Lower leg skin (tissue), 4 donors: ENCODE measurements at regions not wholly inside any gene's neighbourhood (a gene's known extent, or its start where the extent isn't known, plus 50 kb on each side); places are given as distances from the start of the nearest gene placed in this dataset.

ENCODE experiments used
- DNase-seq, 2 donors: peaks; one replicate each; pipeline ENCODE4 v3.0.0-alpha.2; 2019; ENCODE audit warnings: low spot score in 2 of 2
- H3K4me3 ChIP-seq: fragments of 200-600 bp; sonication (generic); 2 replicates; pipeline ENCODE4 v1.5.1; 2017; ENCODE audit warnings: mild to moderate bottlenecking, low read depth; ENCODE audit not compliant: poor library complexity, severe bottlenecking
- POLR2A ChIP-seq, 2 donors: fragments of 450-650 bp; IDR thresholded peaks; one replicate each; pipeline ENCODE4 v1.6.1; 2016 to 2017; ENCODE audit warnings: antibody characterized with exemption in 2 of 2, mild to moderate bottlenecking in 1 of 2, moderate library complexity in 1 of 2
- WGBS, 2 donors: methylation state at CpG; one replicate each; pipeline ENCODE4 v1.1.5; 2018; 5-methylcytosine and 5-hydroxymethylcytosine counted together
- intact Hi-C: fragments of 100-400 bp; cut with DNase I; formaldehyde crosslinking; loops from one replicate; pipeline ENCODE4 v1.15.0; 2023; ENCODE audit warnings: low total_unique reads
- TF ChIP-seq, protein P1 (sequence below), 3 donors: fragments of 450-650 bp; IDR thresholded peaks; one replicate each; pipeline ENCODE4 v1.5.1; 2016; ENCODE audit warnings: antibody characterized with exemption in 3 of 3, mild to moderate bottlenecking in 3 of 3, moderate library complexity in 2 of 3

- intact Hi-C loops, result no loop called here
- TF ChIP-seq, protein P1, sequence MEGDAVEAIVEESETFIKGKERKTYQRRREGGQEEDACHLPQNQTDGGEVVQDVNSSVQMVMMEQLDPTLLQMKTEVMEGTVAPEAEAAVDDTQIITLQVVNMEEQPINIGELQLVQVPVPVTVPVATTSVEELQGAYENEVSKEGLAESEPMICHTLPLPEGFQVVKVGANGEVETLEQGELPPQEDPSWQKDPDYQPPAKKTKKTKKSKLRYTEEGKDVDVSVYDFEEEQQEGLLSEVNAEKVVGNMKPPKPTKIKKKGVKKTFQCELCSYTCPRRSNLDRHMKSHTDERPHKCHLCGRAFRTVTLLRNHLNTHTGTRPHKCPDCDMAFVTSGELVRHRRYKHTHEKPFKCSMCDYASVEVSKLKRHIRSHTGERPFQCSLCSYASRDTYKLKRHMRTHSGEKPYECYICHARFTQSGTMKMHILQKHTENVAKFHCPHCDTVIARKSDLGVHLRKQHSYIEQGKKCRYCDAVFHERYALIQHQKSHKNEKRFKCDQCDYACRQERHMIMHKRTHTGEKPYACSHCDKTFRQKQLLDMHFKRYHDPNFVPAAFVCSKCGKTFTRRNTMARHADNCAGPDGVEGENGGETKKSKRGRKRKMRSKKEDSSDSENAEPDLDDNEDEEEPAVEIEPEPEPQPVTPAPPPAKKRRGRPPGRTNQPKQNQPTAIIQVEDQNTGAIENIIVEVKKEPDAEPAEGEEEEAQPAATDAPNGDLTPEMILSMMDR (IDR thresholded peaks at IDR 0.05), result no peak
- TF ChIP-seq POLR2A (IDR thresholded peaks at IDR 0.05), result no peak
- 29 to 49% methylated on average over 2 of the region's 2 CpGs for WGBS, 2 donors
- DNase-seq, result no peak
- H3K4me3 ChIP-seq, result no peak overlapping the region
Measured at GRCh38 chr6:49370518-49370917, 92.5 kb downstream of the MMUT start.

- WGBS, 2 donors, result 89 to 93% methylated on average over 2 of the region's 2 CpGs
- no peak overlapping the region for H3K4me3 ChIP-seq
- intact Hi-C loops, result no loop called here
- TF ChIP-seq, protein P1 (IDR thresholded peaks at IDR 0.05), result no peak
- TF ChIP-seq POLR2A (IDR thresholded peaks at IDR 0.05), result no peak
- DNase-seq, result no peak
Measured at GRCh38 chr6:49366539-49366938, 96.5 kb downstream of the MMUT start.

DNA sequence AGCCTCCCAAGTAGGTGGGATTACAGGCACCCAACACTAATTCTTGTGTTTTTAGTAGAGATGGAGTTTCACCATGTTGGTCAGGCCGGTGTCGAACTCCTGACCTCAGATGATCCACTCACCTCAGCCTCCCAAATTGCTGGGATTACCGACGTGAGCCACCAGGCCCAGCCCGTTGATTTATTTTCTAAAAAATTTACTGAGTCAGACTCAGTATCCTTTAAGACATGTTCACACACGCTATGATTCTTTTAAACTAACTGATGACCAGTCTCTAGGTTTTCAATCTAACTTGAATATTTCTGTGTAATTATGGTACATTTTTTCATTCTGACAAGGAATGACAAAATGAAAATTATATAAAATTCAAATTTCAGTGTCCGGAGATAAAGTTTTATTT, 114.5 kb downstream of the MMUT start:
- WGBS, 2 donors, result 94% methylated on average over 7 of the region's 7 CpGs
- H3K4me3 ChIP-seq, result no peak overlapping the region
- TF ChIP-seq POLR2A (IDR thresholded peaks at IDR 0.05), result no peak
- TF ChIP-seq, protein P1 (IDR thresholded peaks at IDR 0.05), result no peak
- DNase-seq, result no peak
- intact Hi-C loops, result no loop called here

GRCh38 chr6:49342410-49342809, 120.6 kb downstream of the MMUT start:
- no peak for TF ChIP-seq POLR2A (IDR thresholded peaks at IDR 0.05)
- TF ChIP-seq, protein P1 (IDR thresholded peaks at IDR 0.05), result no peak
- intact Hi-C loops, result no loop called here
- no peak overlapping the region for H3K4me3 ChIP-seq
- WGBS, 2 donors, result 59 to 68% methylated on average over 6 of the region's 6 CpGs
- DNase-seq, result no peak

GRCh38 chr6:49341869-49342268, 121.2 kb downstream of the MMUT start:
- DNase-seq, result no peak
- intact Hi-C loops, result no loop called here
- 90 to 94% methylated on average over 3 of the region's 3 CpGs for WGBS, 2 donors
- no peak overlapping the region for H3K4me3 ChIP-seq
- no peak for TF ChIP-seq POLR2A (IDR thresholded peaks at IDR 0.05)
- TF ChIP-seq, protein P1 (IDR thresholded peaks at IDR 0.05), result no peak

DNA sequence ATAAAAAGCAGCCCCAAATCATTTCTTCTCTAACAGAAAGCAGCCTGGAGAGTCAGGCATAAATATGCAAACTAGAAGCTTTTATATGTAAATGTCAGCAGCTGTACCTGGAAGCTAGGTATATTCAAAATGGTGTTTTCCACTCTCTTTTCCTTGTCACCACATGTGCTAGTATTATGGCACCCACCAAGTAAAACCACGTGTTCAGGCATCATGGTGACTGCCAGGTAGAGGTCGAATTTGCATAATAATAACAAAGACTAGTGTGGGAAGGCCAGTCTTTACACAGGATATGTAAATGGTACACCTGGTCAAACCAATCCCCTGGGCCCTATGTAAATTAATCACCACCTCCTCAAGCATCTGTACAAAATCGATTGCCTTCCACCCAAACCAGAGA, 124.0 kb downstream of the MMUT start:
- WGBS, 2 donors, result 73 to 79% methylated on average over 3 of the region's 3 CpGs
- H3K4me3 ChIP-seq, result no peak overlapping the region
- intact Hi-C loops, result no loop called here
- TF ChIP-seq, protein P1 (IDR thresholded peaks at IDR 0.05), result no peak
- TF ChIP-seq POLR2A (IDR thresholded peaks at IDR 0.05), result no peak
- DNase-seq, result no peak
